Muscle layer of duodenum (tissue), 2 donors: ENCODE measurements at regions not wholly inside any gene's neighbourhood (a gene's known extent, or its start where the extent isn't known, plus 50 kb on each side); places are given as distances from the start of the nearest gene placed in this dataset.
A peak's percentile ranks its signal among the peaks of the same experiment; 100 is the strongest.

Experiments
- H3K27ac ChIP-seq: one replicate; pipeline ENCODE4 v1.7.0; 2013; ENCODE audit warnings: mild to moderate bottlenecking, low read length
- H3K27me3 ChIP-seq: one replicate; pipeline ENCODE4 v1.7.0; 2013; ENCODE audit warnings: low read depth, mild to moderate bottlenecking, control low read depth, low read length
- H3K36me3 ChIP-seq, 2 donors: one replicate each; pipeline ENCODE4 v1.7.0; 2013; ENCODE audit warnings: low read length in 2 of 2, control low read depth in 1 of 2, mild to moderate bottlenecking in 1 of 2; ENCODE audit not compliant: insufficient read depth in 2 of 2, control insufficient read depth in 1 of 2
- H3K4me1 ChIP-seq, 2 donors: one replicate each; pipeline ENCODE4 v1.7.0; 2013; ENCODE audit warnings: low read length in 2 of 2, mild to moderate bottlenecking in 2 of 2, control low read depth in 1 of 2, moderate library complexity in 1 of 2; ENCODE audit not compliant: insufficient read depth in 2 of 2, control insufficient read depth in 1 of 2
- H3K4me3 ChIP-seq, 2 donors: one replicate each; pipeline ENCODE4 v1.7.0; 2013; ENCODE audit warnings: low read length in 2 of 2, low read depth in 1 of 2, mild to moderate bottlenecking in 1 of 2
- H3K9me3 ChIP-seq, 2 donors: one replicate each; pipeline ENCODE4 v1.7.0; 2013; ENCODE audit warnings: low read length in 2 of 2, control low read depth in 1 of 2, mild to moderate bottlenecking in 1 of 2; ENCODE audit not compliant: control insufficient read depth in 1 of 2
- donor health status: healthy.

GRCh38 chr3:14304101-14305045, 98.0 kb upstream of the SLC6A6 start:
- H3K36me3 ChIP-seq: no peaks in the 10 kb centered on the region
- H3K4me3 ChIP-seq: no peak overlapping the region
- no peak overlapping the region for H3K27ac ChIP-seq
- H3K4me1 ChIP-seq: peaks cover 0 to 7% of the 10 kb centered on the region in 2 donors
- H3K9me3 ChIP-seq: peaks cover 0 to 1% of the 10 kb centered on the region in 2 donors
- no peaks in the 10 kb centered on the region for H3K27me3 ChIP-seq

- Histone ChIP-seq H3K27ac (no peak overlapping the region), H3K27me3 (no peaks in the 10 kb centered on the region), H3K4me3 (no peak overlapping the region), H3K9me3 (peaks cover 0 to 4% of the 10 kb centered on the region in 2 donors), H3K4me1 (peaks cover 0 to 7% of the 10 kb centered on the region in 2 donors), H3K36me3 (no peaks in the 10 kb centered on the region)
Measured at GRCh38 chr3:14305324-14305723, 97.1 kb upstream of the SLC6A6 start.

GRCh38 chr3:14306142-14306541, 96.3 kb upstream of the SLC6A6 start:
- peaks cover 0 to 4% of the 10 kb centered on the region in 2 donors for H3K9me3 ChIP-seq
- H3K36me3 ChIP-seq: no peaks in the 10 kb centered on the region
- no peak overlapping the region for H3K27ac ChIP-seq
- H3K27me3 ChIP-seq: no peaks in the 10 kb centered on the region
- H3K4me3 ChIP-seq: no peak overlapping the region
- peaks cover 0 to 7% of the 10 kb centered on the region in 2 donors for H3K4me1 ChIP-seq

- peaks cover 0 to 4% of the 10 kb centered on the region in 2 donors for H3K9me3 ChIP-seq
- no peak overlapping the region for H3K27ac ChIP-seq
- H3K36me3 ChIP-seq: no peaks in the 10 kb centered on the region
- no peak overlapping the region for H3K4me3 ChIP-seq
- H3K27me3 ChIP-seq: no peaks in the 10 kb centered on the region
- H3K4me1 ChIP-seq: peaks cover 0 to 7% of the 10 kb centered on the region in 2 donors
Measured at GRCh38 chr3:14307656-14308302, 94.6 kb upstream of the SLC6A6 start.

GRCh38 chr3:14311729-14312128, 90.7 kb upstream of the SLC6A6 start:
- Histone ChIP-seq H3K4me3 (no peak overlapping the region), H3K9me3 (peaks cover 0 to 4% of the 10 kb centered on the region in 2 donors), H3K27ac (no peak overlapping the region), H3K36me3 (no peaks in the 10 kb centered on the region), H3K27me3 (no peaks in the 10 kb centered on the region), H3K4me1 (no peaks in the 10 kb centered on the region)

- peaks cover 0 to 4% of the 10 kb centered on the region in 2 donors for H3K9me3 ChIP-seq
- no peak overlapping the region for H3K4me3 ChIP-seq
- H3K4me1 ChIP-seq: no peaks in the 10 kb centered on the region
- no peaks in the 10 kb centered on the region for H3K36me3 ChIP-seq
- no peak overlapping the region for H3K27ac ChIP-seq
- no peaks in the 10 kb centered on the region for H3K27me3 ChIP-seq
Measured at GRCh38 chr3:14312375-14312774, 90.0 kb upstream of the SLC6A6 start.

- H3K36me3 ChIP-seq: no peaks in the 10 kb centered on the region
- H3K4me1 ChIP-seq: no peaks in the 10 kb centered on the region
- no peak overlapping the region for H3K27ac ChIP-seq
- H3K9me3 ChIP-seq: peaks cover 0 to 6% of the 10 kb centered on the region in 2 donors
- no peak overlapping the region for H3K4me3 ChIP-seq
- H3K27me3 ChIP-seq: no peaks in the 10 kb centered on the region
Measured at GRCh38 chr3:14317057-14317553, 85.3 kb upstream of the SLC6A6 start.

- Histone ChIP-seq H3K27me3 (no peaks in the 10 kb centered on the region), H3K9me3 (peaks cover 0 to 6% of the 10 kb centered on the region in 2 donors), H3K27ac (no peak overlapping the region), H3K4me1 (no peaks in the 10 kb centered on the region), H3K36me3 (no peaks in the 10 kb centered on the region), H3K4me3 (no peak overlapping the region)
Measured at GRCh38 chr3:14318646-14319045, 83.8 kb upstream of the SLC6A6 start.

- Histone ChIP-seq H3K9me3 (peaks cover 0 to 6% of the 10 kb centered on the region in 2 donors), H3K27ac (no peak overlapping the region), H3K4me3 (peak overlapping the region in 1 of 2 donors; percentile 24), H3K27me3 (no peaks in the 10 kb centered on the region), H3K36me3 (no peaks in the 10 kb centered on the region), H3K4me1 (no peaks in the 10 kb centered on the region)
Measured at GRCh38 chr3:14319654-14320182, 82.7 kb upstream of the SLC6A6 start.

GRCh38 chr3:14320219-14320618, 82.2 kb upstream of the SLC6A6 start:
- Histone ChIP-seq H3K4me1 (no peaks in the 10 kb centered on the region), H3K4me3 (peak overlapping the region in 1 of 2 donors; percentile 24), H3K27me3 (no peaks in the 10 kb centered on the region), H3K36me3 (no peaks in the 10 kb centered on the region), H3K9me3 (peaks cover 0 to 6% of the 10 kb centered on the region in 2 donors), H3K27ac (no peak overlapping the region)

GRCh38 chr3:14322001-14322400, 80.4 kb upstream of the SLC6A6 start:
- H3K4me1 ChIP-seq: no peaks in the 10 kb centered on the region
- peaks cover 0 to 6% of the 10 kb centered on the region in 2 donors for H3K9me3 ChIP-seq
- no peaks in the 10 kb centered on the region for H3K36me3 ChIP-seq
- no peak overlapping the region for H3K27ac ChIP-seq
- H3K4me3 ChIP-seq: no peak overlapping the region
- H3K27me3 ChIP-seq: no peaks in the 10 kb centered on the region
